GM21576 (cell line): ENCODE measurements at regions not wholly inside any gene's neighbourhood (a gene's known extent, or its start where the extent isn't known, plus 50 kb on each side); places are given as distances from the start of the nearest gene placed in this dataset.

ENCODE experiments used
- ATAC-seq: cut with Tn5 transposase; IDR thresholded peaks from one replicate; pipeline ENCODE4 v1.9.1; 2021; ENCODE audit warnings: mild to moderate bottlenecking, moderate library complexity; ENCODE audit not compliant: unreplicated experiment

DNA sequence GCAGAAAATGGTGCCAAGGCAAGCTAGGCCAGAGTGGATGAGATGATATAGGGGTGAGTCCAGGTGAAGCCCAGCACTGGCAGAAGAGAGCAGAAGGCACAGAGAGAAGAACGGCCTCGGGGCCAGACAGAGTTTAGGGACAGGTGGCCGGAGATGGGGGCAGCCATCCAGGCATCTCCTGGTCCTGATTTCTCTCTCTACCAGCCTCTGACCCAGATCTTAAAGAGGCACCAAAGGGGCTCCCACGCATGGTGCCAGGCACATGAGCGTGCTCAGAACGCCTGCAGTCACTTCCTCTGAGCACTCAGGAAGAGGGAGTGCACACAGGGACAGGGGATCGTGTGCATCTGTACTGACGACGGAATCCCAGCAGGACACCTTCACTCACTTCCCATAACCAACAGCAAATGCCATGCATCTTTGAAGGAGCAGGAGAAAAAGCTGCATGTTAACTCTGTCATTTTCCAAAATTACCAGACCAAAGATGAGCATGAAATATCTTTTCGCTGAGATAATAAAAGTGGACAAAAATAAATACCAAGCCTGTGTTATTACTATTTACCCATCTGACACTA lies 427.8 kb upstream of the MYT1L start:
- ATAC-seq: no peak

DNA sequence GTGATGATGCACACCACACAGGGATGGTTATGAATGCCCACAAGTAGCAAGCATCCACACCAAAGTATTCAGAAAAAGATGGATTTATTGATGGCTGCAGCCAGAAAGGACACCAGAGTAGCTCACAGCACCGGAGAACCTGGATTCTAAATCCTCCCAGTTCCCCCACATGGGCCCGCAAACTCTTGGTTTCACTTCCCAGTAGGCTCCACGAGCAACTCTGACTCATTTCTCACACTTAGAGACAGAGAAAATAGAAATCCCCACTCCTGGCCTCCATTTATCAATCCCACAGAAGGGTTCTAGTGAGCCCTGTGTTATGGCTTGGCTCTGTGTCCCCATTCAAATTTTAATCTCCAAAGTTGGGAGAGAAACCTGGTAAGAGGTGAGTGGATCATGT lies 426.7 kb upstream of the MYT1L start:
- ATAC-seq: no peak

DNA sequence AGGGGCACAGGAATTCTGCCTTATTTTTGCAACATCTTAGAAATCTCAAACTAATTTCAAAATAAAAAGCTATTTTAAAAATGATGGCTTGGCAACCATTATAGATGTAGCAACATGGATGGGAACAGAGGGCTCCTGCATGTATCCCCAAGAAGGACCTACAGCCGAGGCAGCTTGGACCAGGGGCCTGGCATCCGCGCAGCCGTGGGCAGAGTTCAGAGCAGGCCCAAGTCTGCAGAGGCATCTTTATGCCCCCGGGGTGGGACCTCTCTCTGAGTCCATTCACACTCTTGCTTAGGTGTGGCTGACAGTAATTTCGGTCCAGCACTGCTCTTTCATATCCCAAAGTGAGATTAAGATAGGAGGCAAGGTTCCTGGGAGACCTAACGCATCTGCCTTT lies 425.8 kb upstream of the MYT1L start:
- ATAC-seq: no peak

DNA sequence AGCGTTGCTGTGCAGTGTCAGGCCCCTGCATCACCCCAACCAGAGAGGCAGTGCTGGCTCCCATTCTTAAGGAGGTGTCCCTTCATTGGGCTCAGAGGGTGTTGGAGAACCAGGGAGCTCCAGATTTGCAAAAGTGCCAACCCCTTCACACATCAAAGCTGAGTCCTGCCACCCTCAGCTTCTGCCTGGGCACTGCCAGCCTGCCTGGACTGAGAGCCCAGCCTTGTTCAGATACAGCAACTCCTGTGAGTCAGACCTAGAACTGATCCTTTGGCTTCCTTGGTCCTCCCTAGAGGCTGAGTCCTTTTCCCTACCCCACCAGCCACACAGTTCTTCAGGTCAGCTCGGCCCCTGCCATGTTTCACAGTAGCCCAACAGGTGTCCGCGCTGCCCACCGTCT lies 424.9 kb upstream of the MYT1L start:
- ATAC-seq: no peak

DNA sequence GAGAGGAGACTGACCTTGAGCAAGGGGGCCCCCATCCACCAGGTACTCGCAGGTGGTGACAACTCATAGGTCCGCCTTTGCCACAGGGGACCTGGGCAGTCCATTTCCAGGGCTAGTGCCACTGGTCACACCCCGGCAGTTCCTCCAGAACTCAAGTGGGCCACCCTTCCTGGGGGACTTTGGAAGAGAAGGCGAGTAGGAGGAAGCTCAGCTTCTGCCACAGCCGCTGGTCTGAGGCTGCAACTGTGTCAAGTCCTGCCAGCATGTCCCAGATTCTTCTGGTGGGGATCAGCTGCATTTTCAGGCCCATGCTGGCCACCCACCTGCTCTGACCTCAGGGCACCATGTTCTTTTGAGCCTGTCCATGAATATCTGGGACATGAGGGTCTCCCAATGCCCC lies 423.9 kb upstream of the MYT1L start:
- ATAC-seq: no peak

DNA sequence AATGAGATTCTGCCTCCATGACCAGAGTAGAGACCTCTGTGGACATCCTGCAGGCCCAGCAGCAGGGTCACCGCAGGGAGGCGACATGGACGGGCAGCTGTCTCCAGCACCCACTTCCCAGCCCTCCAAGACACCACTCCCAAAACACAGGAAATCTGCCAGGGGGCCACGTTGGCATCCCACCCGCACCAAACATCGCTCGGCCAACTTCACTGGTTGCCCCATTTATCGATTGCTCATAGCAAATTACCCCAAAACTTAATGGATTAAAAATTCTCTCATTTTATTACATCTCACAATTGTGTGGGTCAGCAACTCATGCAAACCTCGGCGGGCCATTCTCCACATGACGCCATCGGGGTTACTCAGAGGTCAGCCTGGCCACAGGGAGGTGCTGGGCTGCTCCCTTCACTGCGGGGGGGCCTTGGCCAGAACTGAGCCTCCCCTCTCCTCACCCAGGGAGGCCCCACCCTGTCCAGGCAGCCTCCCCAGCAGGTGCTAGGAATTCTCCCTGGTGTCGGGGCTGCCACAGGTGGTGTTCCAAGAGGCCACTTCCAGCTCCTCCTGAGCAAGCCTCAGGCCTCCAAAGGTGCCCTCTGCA lies 420.7 kb upstream of the MYT1L start:
- ATAC-seq: no peak

DNA sequence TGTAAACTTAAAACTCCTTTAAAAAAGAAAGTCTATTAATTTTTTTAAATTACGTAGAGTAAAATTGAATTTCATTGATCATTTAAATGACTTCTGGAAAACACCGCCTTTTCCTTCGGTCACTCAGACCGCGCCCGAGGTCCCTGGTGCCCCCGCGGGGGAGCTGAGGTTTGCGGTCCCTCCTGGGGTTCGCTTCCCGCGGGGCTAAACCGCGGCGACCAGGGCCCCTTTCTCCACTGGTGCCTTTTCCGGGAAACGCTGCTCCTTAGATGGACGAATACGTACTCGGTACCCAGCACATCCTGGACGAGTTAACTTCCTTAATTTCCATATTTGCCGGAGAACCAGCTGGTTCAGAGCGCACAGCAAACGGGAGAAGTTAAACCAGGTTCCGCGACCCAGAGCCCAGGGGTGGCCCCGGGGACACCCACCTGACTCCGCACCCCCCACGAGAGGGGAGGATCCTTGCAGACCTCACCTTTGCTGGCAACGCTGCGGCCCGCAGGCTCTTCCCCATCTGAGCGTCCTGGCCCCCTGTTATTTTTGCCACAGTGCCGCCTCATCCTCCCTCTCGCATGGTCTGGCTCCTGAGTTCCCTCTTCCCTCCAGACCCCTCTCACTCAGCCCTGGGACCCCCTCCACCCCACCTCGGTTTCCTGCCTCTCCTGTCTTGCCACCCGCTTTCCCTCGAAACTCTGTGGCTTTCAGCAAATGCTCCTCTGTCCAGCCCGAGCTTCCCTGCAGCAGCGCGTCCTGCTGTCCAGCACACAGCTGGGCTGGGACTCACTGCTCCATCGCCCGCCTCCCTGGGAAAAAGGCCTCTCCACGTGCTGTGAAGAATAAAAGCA lies 420.0 kb upstream of the MYT1L start:
- ATAC-seq: no peak

DNA sequence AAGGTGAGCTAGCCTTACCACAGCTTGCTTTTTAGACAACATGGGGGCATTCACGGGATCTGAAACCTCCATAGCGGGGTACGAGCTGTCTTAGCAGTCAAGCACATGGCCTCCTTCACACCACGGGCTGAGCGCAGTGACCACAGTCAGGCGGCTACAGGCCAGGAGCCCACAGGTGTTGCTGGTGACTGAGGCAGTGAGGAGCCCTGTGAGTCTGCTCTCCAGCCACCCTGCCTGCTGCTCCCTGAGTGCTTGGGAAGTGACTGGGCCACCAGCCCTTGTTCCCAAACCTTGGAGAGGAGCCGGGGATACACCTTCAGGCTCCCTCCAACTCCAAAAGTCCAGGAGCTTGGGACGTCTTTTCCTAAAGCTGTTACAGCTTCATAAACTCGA lies 418.1 kb upstream of the MYT1L start:
- no peak for ATAC-seq

DNA sequence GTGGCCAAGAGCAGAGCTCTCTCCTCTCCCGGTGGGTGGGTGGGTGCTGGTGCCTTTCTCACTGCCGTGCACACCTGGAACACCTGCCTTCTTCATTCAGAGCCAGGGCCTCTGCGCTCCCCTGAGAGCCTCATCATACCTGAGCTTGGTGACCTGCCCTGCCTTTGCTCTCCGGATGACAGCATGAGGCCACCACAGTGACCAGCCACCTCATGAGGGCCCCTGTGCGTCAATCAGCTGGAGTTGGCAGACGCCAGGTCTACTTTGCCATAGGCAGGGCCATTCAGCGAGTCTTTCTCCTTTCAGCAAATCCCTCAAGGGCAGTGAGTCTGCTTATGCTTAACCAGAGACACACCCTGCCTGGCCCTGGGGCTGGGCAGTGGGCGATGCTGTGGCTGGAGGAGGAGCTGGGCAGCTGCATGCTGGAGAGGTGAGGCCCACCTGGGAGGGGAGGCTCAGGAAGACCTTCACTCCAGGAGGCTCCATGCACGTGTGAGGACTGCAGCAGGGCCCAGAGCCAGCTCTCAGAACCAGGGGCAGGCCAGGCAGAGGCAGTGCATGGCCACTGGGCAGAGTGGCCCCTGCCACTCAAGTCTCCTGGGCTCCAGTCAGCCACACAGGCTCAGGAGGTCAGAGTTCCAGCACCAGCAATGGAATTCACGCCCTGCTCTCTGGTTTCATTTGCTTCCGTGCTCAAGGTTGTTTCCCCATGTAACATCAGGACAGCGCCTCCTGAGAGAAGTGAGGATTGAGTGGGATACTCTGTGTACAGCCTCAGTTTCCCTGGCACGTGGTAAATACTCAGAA lies 417.5 kb upstream of the MYT1L start:
- ATAC-seq: no peak

DNA sequence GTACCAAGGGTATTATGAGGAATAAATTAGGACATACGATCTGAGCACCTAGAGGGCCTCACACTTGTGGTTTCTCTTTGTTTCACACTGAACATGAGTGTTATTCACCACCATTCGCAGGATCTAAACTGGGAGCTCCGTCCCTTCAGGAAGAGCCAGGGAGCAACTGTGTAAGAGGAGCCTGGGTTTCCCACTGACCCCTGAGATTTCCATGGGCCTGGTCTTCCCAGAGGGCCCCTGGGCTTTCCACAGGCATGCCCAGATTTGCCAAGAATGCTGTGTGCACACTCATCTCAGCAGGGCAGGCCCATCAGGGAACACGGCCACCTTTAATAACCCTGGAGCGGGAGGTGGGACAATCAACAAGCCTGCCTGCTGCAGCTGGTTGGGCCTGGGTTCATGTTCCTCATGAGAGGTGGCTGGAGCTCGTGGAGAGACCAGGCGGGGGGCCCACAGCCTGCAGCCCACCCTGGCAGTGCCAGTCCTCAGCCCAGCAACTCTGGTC lies 416.8 kb upstream of the MYT1L start:
- no peak for ATAC-seq

DNA sequence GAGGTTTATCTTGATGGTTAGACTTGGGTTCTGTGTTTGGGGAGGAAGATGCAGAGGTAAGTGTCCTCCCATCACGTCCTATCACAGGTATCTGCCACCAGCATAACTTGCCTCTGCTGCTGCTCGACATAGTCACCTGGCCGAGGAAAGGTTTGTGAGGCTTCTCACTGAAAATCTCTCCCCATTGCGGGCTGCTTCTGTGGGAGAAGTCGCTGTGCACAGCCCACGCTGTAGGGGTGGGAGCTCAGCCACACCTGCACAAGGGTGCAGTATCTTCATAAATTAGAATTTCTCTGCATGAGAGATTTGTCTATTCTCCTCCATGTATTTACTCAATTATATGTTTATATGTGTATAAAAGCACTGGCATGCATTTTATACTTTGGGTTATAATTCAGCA lies 415.7 kb upstream of the MYT1L start:
- ATAC-seq: no peak

DNA sequence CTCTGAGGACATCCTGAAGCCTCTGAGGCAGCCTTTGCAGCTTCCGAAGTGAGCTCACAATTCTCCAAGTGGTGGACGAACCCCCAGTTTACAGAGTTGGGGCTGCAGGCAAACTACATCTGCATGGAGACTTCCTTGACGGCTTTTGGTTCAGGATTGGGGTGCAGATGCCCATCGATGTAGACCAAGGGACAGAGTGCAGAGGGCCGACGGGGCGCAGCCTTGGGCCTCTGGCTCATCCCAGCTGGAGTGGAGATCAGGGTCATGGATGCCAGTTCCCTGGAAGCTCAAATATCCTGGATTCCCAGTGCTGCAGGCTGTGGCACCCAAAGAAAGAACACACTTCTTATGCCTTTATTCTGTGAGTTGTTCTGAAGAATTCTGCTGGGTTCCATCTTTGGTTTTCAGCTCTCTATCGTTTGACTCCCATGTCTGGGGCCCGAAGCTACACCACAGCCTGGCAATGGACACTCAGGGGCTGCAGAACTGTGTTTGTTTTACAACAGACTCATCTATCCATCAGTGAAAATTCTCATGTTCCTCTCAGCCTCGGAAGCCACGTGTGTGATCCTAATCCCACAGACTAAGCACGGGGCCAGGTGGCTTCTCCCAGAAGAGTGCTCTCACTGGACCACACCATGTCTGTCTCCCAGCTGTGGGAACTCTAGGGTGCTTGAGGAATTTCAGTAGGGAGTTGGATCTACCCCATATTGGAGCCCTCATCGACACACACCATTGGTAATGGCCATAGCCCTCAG lies 414.1 kb upstream of the MYT1L start:
- ATAC-seq: no peak

DNA sequence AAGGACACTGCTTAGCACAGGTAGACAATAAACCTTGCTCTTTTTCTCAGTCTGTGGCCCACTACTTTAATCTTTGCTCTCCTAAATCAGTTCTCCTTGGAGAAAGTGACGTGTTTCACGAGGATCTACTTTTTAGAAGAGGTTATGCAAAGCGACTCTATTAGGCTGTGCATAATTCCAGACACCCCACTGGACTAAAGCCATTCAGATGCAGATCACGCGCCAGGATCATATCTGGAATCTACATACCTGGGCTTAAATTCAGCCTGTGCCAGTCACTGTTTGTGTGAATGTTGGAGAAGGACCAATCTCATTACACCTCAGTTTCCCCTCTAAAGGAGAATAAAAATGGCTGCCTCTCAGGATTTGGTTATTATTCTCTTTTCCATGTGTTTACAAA lies 413.0 kb upstream of the MYT1L start:
- ATAC-seq: no peak

DNA sequence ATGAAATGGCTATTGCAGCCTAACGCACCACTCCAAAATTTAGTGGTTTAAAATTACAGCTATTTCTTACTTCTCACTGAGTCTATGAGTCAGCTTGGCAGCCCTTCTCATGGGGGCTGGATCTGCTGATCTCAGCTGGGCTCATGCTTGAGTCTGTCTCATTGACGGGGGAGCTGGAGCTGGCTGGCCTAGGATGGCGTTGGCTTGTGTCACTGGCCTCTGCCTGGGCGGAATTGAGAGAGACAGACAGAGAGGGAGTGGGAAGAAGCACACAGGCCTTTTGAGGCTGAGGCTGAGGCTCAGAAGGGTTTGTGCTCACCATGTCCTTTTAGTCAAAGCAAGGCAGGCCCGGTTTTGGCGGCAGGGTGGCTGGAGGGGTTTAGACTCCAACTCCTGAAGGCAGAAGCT lies 412.1 kb upstream of the MYT1L start:
- no peak for ATAC-seq

DNA sequence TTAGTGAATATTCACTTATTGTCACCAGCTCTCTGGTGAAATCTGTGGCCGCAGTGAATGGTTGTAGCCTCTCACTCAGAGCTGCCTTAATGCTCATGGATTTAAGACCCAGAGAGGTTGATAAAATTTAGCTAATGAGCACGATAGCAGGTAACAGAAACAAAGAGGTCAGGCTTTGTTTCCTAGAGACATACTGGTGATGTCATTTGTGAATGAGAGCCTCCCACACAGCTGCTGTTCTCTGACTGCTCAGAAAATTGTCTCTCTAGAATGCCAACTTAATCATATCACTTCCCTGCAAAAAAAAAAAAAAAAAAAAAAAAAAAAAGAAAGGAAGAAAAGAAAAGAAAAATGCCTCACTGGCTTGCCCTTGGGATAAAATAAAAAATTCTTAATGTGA lies 411.7 kb upstream of the MYT1L start:
- ATAC-seq: no peak

DNA sequence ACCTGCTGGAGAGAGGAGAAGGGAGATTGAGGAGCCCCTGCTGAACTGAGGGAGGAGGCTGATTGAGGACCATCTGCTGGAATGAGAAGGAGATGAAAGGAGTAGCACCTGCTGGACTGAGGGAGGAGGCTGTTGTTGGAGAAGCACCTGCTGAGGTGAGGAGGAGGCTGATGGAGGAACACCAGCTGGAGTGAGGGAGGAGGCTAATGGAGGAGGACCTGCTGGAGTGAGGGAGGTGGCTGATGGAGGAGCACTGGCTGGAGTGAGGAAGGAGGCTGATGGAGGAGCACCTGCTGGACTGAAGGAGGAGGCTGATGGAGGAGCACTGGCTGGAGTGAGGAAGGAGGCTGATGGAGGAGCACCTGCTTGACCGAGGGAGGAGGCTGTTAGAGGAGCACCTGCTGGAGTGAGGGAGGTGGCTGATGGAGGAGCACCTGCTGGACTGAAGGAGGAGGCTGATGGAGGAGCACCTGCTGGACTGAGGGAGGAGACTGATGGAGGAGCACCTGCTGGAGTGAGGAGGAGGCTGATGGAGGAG lies 409.2 kb upstream of the MYT1L start:
- no peak for ATAC-seq

DNA sequence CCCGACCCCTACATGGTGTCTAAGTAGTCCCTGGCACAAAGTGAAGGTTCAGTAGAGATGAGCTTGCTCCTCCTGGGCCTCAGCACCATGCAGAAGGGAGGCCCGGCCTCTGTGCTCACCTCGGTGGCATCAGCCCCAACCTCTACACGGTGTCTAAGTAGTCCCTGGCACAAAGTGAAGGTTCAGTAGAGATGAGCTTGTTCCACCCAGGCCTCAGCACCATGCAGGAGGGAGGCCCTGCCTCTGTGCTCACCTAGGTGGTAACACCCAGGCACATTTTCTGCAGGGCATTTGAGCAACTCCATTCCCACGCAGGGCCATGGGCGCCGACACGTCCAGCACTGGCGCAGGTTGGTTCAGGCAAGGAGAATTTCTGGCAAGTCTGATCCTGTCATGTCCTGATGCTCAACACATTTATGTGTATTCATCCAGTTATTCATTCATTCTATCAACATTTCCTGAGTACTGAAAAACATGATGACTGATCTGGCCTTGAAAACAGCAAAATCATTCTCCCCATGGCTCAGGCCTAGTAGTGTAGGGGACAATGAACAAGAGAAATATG lies 408.2 kb upstream of the MYT1L start:
- no peak for ATAC-seq

DNA sequence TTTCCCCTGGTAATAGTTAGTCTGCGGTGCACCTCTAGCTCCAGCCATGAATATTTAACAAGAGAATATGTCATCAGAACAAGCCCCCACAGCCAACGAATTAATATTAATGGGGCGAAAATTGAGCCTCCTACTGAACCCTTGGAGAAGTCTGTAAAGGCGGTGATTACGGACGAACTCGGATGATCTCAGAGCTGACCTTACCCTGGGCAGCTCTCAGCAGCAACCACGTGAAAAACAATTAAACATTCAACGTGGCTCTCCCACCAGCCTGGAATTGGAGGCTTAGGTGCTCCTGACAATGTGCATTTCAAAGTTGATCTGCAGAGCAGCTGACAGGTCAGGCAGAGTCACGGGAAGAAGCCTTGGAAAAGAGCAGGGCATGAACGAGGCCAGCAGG lies 407.6 kb upstream of the MYT1L start:
- no peak for ATAC-seq

DNA sequence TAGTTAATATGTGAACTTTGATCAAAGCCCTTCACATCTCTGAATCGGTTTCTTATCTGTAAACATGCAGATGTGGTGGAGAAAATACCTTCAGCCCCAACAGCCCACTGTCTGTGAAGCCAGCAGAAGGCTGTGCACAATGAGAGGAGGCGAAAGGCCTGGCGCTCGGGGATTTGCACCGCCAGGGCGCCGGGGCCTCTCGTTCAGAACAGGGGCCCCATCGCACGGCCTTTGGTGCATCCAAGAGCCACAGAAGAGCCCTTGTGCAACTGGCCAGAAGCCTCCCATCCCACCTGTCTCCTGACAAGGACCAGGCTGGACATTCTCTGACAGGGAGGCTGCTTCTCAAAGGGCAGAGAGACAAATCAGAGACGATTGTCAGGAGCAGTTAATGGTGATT lies 407.2 kb upstream of the MYT1L start:
- no peak for ATAC-seq

DNA sequence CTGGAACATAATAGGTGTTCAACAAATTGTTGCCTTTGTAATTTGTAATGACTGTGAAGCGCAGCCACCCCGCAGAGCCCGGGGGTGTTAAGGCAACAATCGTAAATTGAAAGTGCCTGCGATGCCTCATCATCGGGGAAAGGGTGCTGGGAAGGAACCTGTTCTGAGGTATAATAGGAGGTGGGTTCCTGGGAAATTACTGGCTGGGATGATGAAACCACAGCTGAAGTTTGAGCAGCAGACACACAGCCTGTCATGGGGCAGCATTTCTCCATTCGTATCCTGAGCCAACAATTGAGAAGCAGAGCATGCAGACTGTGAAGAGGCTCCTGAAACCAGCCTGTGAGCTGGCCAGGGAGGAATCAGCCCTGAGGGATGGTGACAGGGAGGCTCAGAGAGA lies 404.0 kb upstream of the MYT1L start:
- no peak for ATAC-seq
